HepG2 (cell line): ENCODE measurements at regions not wholly inside any gene's neighbourhood (a gene's known extent, or its start where the extent isn't known, plus 50 kb on each side); places are given as distances from the start of the nearest gene placed in this dataset.

ENCODE experiments used
- ELF1 ChIP-seq: sonication (generic); formaldehyde crosslinking; IDR thresholded peaks from 2 replicates; pipeline ENCODE4 v1.4.0; 2020; ENCODE audit warnings: missing genetic modification reagents
- ETV5 ChIP-seq: IDR thresholded peaks from 2 replicates; pipeline ENCODE4 v1.6.1; 2018; ENCODE audit warnings: missing biosample characterization, missing genetic modification reagents, inconsistent platforms, borderline replicate concordance
- HNRNPL ChIP-seq: fragments of 200-400 bp; formaldehyde crosslinking; IDR thresholded peaks from 2 replicates; pipeline ENCODE4 v1.6.1; 2017; ENCODE audit warnings: mild to moderate bottlenecking, low read depth, low read length
- KDM1A ChIP-seq: IDR thresholded peaks from 2 replicates; pipeline ENCODE4 v1.6.1; 2016; ENCODE audit warnings: missing compliant biosample characterization
- PHF21A ChIP-seq: sonication (generic); formaldehyde crosslinking; IDR thresholded peaks from 2 replicates; pipeline ENCODE4 v1.5.0; 2020; ENCODE audit warnings: mild to moderate bottlenecking, missing genetic modification reagents
- SMC3 ChIP-seq: IDR thresholded peaks from 2 replicates; pipeline ENCODE4 v1.6.1; 2011; ENCODE audit warnings: low read length, improper control_type of control experiment
- ZNF354B ChIP-seq: sonication (generic); formaldehyde crosslinking; IDR thresholded peaks from 2 replicates; pipeline ENCODE4 v1.8.0; 2022; ENCODE audit warnings: mild to moderate bottlenecking, missing genetic modification reagents
- ZNF724P ChIP-seq: sonication (generic); formaldehyde crosslinking; IDR thresholded peaks from 2 replicates; pipeline ENCODE4 v1.8.0; 2022; ENCODE audit warnings: missing genetic modification reagents, borderline replicate concordance
- TF ChIP-seq, protein P1 (sequence below): sonication (generic); formaldehyde crosslinking; IDR thresholded peaks from 2 replicates; pipeline ENCODE4 v1.8.1; 2023; ENCODE audit warnings: mild to moderate bottlenecking, missing genetic modification reagents
- TF ChIP-seq, protein P2 (sequence below): sonication (generic); formaldehyde crosslinking; IDR thresholded peaks from one replicate; pipeline ENCODE4 v1.5.1; 2020; ENCODE audit warnings: mild to moderate bottlenecking, missing genetic modification reagents; ENCODE audit errors: not compliant biosample characterization

GRCh38 chr14:49287004-49287403 is 299.2 kb downstream of the RPS29 start:
- TF ChIP-seq, protein P1, sequence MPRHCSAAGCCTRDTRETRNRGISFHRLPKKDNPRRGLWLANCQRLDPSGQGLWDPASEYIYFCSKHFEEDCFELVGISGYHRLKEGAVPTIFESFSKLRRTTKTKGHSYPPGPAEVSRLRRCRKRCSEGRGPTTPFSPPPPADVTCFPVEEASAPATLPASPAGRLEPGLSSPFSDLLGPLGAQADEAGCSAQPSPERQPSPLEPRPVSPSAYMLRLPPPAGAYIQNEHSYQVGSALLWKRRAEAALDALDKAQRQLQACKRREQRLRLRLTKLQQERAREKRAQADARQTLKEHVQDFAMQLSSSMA (CRISPR knock-in tag) = no peak
- TF ChIP-seq ZNF724P (CRISPR knock-in tag) (no peak), KDM1A (no peak), ZNF354B (CRISPR knock-in tag) (no peak), SMC3 (no peak), ELF1 (CRISPR knock-in tag) (no peak), ETV5 (CRISPR knock-in tag) (no peak), PHF21A (CRISPR knock-in tag) (no peak), HNRNPL (no peak)
- TF ChIP-seq, protein P2, sequence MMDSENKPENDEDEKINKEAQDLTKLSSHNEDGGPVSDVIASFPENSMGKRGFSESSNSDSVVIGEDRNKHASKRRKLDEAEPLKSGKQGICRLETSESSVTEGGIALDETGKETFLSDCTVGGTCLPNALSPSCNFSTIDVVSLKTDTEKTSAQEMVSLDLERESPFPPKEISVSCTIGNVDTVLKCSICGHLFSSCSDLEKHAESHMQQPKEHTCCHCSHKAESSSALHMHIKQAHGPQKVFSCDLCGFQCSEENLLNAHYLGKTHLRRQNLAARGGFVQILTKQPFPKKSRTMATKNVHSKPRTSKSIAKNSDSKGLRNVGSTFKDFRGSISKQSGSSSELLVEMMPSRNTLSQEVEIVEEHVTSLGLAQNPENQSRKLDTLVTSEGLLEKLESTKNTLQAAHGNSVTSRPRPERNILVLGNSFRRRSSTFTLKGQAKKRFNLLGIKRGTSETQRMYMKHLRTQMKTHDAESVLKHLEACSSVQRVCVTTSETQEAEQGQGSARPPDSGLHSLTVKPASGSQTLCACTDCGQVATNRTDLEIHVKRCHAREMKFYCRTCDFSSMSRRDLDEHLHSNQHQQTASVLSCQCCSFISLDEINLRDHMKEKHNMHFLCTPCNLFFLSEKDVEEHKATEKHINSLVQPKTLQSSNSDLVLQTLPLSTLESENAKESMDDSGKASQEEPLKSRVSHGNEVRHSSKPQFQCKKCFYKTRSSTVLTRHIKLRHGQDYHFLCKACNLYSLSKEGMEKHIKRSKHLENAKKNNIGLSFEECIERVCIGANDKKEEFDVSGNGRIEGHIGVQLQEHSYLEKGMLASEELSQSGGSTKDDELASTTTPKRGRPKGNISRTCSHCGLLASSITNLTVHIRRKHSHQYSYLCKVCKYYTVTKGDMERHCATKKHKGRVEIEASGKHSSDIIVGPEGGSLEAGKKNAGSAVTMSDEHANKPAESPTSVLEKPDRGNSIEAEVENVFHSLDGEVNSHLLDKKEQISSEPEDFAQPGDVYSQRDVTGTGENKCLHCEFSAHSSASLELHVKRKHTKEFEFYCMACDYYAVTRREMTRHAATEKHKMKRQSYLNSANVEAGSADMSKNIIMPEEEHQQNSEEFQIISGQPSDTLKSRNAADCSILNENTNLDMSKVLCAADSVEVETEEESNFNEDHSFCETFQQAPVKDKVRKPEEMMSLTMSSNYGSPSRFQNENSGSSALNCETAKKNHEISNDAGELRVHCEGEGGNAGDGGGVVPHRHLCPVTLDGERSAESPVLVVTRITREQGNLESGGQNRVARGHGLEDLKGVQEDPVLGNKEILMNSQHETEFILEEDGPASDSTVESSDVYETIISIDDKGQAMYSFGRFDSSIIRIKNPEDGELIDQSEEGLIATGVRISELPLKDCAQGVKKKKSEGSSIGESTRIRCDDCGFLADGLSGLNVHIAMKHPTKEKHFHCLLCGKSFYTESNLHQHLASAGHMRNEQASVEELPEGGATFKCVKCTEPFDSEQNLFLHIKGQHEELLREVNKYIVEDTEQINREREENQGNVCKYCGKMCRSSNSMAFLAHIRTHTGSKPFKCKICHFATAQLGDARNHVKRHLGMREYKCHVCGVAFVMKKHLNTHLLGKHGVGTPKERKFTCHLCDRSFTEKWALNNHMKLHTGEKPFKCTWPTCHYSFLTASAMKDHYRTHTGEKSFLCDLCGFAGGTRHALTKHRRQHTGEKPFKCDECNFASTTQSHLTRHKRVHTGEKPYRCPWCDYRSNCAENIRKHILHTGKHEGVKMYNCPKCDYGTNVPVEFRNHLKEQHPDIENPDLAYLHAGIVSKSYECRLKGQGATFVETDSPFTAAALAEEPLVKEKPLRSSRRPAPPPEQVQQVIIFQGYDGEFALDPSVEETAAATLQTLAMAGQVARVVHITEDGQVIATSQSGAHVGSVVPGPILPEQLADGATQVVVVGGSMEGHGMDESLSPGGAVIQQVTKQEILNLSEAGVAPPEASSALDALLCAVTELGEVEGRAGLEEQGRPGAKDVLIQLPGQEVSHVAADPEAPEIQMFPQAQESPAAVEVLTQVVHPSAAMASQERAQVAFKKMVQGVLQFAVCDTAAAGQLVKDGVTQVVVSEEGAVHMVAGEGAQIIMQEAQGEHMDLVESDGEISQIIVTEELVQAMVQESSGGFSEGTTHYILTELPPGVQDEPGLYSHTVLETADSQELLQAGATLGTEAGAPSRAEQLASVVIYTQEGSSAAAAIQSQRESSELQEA (CRISPR knock-in tag) = no peak
